Panc1 (cell line): ENCODE measurements at regions not wholly inside any gene's neighbourhood (a gene's known extent, or its start where the extent isn't known, plus 50 kb on each side); places are given as distances from the start of the nearest gene placed in this dataset.

Experiments
- POLR2AphosphoS5 ChIP-seq: IDR thresholded peaks from 2 replicates; pipeline ENCODE4 v1.6.1; 2012; ENCODE audit warnings: mild to moderate bottlenecking, low read depth, low read length, moderate library complexity
- SIN3A ChIP-seq: IDR thresholded peaks from 2 replicates; pipeline ENCODE4 v1.6.1; 2012; ENCODE audit warnings: low read depth, mild to moderate bottlenecking, low read length, moderate library complexity, borderline replicate concordance; ENCODE audit not compliant: insufficient read depth
- TF ChIP-seq, protein P1 (sequence below): fragments of 450-650 bp; IDR thresholded peaks from 2 replicates; pipeline ENCODE4 v1.5.1; 2017; ENCODE audit warnings: mild to moderate bottlenecking
- TF ChIP-seq, protein P2 (sequence below), 2 experiments: IDR thresholded peaks; 2 replicates each; pipeline ENCODE4 v1.6.1; 2011 to 2012; ENCODE audit warnings: low read depth in 2 of 2, control low read depth in 1 of 2, low read length in 1 of 2, mild to moderate bottlenecking in 1 of 2, moderate library complexity in 1 of 2; ENCODE audit not compliant: insufficient read depth in 1 of 2

DNA sequence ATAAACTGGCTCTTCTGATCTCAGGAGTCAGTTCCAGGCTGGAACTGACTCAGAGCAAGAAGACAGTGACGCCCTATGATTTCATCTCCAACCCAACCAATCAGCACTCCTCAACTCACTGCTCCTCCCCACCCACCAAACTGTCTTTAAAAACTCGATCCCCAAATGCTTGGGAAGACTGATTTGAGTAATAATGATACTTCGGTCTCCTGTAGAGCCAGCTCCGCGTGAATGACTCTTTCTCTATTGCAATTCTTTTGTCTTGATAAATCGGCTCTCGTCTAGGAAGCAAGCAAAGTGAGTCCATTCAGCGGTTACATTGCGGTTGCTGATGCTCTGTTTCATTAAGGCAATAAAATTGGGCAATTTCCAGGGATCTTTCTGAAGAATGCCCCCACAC is 1025.3 kb upstream of the CNTNAP5 start:
- TF ChIP-seq, protein P1, sequence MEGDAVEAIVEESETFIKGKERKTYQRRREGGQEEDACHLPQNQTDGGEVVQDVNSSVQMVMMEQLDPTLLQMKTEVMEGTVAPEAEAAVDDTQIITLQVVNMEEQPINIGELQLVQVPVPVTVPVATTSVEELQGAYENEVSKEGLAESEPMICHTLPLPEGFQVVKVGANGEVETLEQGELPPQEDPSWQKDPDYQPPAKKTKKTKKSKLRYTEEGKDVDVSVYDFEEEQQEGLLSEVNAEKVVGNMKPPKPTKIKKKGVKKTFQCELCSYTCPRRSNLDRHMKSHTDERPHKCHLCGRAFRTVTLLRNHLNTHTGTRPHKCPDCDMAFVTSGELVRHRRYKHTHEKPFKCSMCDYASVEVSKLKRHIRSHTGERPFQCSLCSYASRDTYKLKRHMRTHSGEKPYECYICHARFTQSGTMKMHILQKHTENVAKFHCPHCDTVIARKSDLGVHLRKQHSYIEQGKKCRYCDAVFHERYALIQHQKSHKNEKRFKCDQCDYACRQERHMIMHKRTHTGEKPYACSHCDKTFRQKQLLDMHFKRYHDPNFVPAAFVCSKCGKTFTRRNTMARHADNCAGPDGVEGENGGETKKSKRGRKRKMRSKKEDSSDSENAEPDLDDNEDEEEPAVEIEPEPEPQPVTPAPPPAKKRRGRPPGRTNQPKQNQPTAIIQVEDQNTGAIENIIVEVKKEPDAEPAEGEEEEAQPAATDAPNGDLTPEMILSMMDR = no peak
- TF ChIP-seq POLR2AphosphoS5 = no peak
- TF ChIP-seq, protein P2, sequence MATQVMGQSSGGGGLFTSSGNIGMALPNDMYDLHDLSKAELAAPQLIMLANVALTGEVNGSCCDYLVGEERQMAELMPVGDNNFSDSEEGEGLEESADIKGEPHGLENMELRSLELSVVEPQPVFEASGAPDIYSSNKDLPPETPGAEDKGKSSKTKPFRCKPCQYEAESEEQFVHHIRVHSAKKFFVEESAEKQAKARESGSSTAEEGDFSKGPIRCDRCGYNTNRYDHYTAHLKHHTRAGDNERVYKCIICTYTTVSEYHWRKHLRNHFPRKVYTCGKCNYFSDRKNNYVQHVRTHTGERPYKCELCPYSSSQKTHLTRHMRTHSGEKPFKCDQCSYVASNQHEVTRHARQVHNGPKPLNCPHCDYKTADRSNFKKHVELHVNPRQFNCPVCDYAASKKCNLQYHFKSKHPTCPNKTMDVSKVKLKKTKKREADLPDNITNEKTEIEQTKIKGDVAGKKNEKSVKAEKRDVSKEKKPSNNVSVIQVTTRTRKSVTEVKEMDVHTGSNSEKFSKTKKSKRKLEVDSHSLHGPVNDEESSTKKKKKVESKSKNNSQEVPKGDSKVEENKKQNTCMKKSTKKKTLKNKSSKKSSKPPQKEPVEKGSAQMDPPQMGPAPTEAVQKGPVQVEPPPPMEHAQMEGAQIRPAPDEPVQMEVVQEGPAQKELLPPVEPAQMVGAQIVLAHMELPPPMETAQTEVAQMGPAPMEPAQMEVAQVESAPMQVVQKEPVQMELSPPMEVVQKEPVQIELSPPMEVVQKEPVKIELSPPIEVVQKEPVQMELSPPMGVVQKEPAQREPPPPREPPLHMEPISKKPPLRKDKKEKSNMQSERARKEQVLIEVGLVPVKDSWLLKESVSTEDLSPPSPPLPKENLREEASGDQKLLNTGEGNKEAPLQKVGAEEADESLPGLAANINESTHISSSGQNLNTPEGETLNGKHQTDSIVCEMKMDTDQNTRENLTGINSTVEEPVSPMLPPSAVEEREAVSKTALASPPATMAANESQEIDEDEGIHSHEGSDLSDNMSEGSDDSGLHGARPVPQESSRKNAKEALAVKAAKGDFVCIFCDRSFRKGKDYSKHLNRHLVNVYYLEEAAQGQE (IDR thresholded peaks at IDR 0.05; ENCODE audit: insufficient read depth in 1 of 2, low read depth in 2 of 2, low read length in 1 of 2) = no peak
- TF ChIP-seq SIN3A = no peak
